Thyroid gland (tissue), 4 donors: ENCODE measurements at regions not wholly inside any gene's neighbourhood (a gene's known extent, or its start where the extent isn't known, plus 50 kb on each side); places are given as distances from the start of the nearest gene placed in this dataset.

Experiments
- CTCF ChIP-seq, 6 experiments: fragments of 200-600 bp in 3 of 6; fragments of 450-650 bp in 3 of 6; sonication (generic) in 3 of 6; IDR thresholded peaks; one replicate each; pipeline ENCODE4 v1.5.1; 2016 to 2019; ENCODE audit warnings: antibody characterized with exemption in 6 of 6, mild to moderate bottlenecking in 2 of 6, inconsistent platforms in 1 of 6, moderate library complexity in 1 of 6
- POLR2A ChIP-seq, 2 donors: fragments of 450-650 bp; IDR thresholded peaks; one replicate each; pipeline ENCODE4 v1.6.1; 2017; ENCODE audit warnings: antibody characterized with exemption in 2 of 2, mild to moderate bottlenecking in 2 of 2, moderate library complexity in 1 of 2

DNA sequence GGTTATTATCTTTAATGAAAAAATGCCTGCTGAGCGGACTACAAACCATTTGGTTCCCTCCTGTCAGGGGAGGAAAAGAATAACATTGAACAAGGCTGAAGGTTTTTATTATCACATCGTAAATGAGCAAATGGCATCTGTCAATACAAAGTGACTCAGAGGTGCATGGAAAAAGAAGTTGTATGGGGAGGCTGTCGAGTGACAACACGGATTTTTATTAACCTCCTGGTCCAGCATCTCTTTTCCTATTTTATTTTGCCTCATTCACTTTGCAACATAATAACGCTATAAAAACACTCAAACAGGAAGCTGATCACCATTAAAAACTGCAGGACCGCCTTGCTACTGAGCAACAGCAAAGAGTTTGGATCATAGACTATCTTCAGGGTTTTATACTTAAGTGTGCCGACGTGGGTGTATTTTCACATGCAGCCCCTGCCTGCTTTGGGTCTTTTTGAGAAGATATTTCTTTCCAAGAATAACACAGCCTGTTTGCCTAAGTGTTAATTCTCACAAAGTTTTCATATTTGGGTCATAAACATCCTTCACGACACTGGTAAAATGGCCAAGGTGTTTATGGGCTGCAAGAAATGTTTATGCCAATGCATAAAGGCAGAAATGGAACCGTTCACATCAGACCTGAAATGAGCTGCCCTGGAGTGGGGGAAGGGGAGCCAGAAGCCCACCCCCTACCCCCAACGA, 132.1 kb upstream of the SALL4 start:
- TF ChIP-seq CTCF (IDR thresholded peaks at IDR 0.05) (no peak), POLR2A (IDR thresholded peaks at IDR 0.05) (no peak)
